ENCODE measurements at regions not wholly inside any gene's neighbourhood (a gene's known extent, or its start where the extent isn't known, plus 50 kb on each side); places are given as distances from the start of the nearest gene placed in this dataset.
"Not testable (repeated sequence)": the region's sequence is repeated elsewhere in the genome, so short reads cannot be mapped to it uniquely, and the experiment has no call there.

DNA sequence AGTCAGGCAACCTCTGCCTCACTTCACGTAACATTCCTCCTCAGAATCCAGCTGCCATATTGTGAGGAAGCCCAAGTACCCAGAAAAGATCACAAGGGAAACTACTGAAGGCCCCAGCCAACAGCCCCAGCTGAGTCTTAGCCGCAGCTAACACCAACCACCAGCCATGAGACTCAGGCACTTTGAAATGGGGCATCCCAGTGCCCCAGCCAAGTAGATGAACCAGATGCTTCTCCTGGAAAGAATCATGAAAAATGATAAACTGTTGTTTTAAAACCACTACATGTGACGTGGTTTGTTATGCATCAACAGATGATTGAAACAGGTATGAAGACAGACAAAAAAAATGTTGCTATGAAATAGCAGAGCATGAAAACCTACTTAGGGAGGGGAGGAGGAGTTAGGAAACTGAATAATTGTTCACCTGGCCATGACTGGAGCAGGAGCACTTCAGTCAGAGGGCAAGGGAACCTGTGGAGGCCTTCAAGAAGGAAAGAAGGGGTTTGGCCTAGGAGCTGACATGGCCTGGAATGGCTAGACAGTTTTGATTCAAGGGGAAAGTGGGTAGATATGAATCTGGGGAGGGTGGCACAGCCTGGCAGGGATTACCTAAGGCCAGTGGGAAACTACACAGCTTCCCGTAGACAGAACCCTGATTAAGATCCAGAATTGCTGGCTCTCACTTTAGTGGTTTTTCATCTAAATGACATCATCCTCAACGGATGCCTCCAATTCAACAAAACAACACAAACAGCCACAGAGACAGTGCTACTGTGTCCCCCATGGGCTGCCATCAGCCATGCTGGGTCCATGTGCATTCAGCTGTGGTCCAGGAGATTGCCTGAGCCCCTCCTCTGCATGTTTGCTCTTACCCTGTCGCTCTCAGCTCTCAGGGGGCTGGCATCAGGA, 211.6 kb downstream of the SYK start:
- Histone ChIP-seq H3K4me3 (no peak overlapping the region), H3K36me3 (no peaks in the 10 kb centered on the region), H3K27ac (no peak overlapping the region), H3K9me3 (no peaks in the 10 kb centered on the region), H3K27me3 (no peaks in the 10 kb centered on the region), H3K4me1 (ENCODE audit: insufficient read depth) (no peaks in the 10 kb centered on the region)
- DNase-seq: no peak
- 87 to 94% (median 89%) methylated on average over 6 of the region's 6 CpGs for WGBS, 3 donors
- TF ChIP-seq EP300 (IDR thresholded peaks at IDR 0.05) (no peak), POLR2A (IDR thresholded peaks at IDR 0.05) (no peak)
- TF ChIP-seq, protein P1, sequence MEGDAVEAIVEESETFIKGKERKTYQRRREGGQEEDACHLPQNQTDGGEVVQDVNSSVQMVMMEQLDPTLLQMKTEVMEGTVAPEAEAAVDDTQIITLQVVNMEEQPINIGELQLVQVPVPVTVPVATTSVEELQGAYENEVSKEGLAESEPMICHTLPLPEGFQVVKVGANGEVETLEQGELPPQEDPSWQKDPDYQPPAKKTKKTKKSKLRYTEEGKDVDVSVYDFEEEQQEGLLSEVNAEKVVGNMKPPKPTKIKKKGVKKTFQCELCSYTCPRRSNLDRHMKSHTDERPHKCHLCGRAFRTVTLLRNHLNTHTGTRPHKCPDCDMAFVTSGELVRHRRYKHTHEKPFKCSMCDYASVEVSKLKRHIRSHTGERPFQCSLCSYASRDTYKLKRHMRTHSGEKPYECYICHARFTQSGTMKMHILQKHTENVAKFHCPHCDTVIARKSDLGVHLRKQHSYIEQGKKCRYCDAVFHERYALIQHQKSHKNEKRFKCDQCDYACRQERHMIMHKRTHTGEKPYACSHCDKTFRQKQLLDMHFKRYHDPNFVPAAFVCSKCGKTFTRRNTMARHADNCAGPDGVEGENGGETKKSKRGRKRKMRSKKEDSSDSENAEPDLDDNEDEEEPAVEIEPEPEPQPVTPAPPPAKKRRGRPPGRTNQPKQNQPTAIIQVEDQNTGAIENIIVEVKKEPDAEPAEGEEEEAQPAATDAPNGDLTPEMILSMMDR (IDR thresholded peaks at IDR 0.05): no peak
- intact Hi-C loops (cut with DNase I): no loop called here

DNA sequence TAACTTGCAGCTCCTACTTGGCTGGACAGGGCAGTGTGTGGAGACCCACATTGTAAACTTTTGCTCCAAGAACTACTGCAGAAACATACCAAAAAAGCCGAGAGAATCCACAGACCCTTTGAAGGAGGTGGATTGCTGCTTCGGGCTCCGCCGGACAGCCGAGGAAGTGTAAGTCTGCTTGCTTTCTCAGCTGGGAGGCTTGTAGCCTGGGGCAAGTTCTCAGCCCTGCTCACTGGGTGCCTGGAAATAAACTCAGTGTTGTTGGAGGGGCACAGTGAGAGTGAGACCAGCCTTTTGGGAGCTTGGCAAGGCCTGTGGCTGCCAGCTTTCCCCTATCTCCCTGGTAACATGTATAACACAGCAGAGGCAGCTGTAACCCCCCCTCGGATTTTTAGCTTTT, 215.6 kb downstream of the SYK start:
- H3K36me3 ChIP-seq: no peaks in the 10 kb centered on the region
- no peak for DNase-seq
- no peak overlapping the region for H3K4me3 ChIP-seq
- 88 to 93% (median 91%) methylated on average over 6 of the region's 6 CpGs for WGBS, 3 donors
- no peak for TF ChIP-seq POLR2A (IDR thresholded peaks at IDR 0.05)
- TF ChIP-seq, protein P1 (IDR thresholded peaks at IDR 0.05): no peak
- TF ChIP-seq EP300 (IDR thresholded peaks at IDR 0.05): no peak
- no peaks in the 10 kb centered on the region for H3K9me3 ChIP-seq
- intact Hi-C loops (cut with DNase I): no loop called here
- no peaks in the 10 kb centered on the region for H3K27me3 ChIP-seq
- H3K27ac ChIP-seq: no peak overlapping the region
- no peaks in the 10 kb centered on the region for H3K4me1 ChIP-seq (ENCODE audit: insufficient read depth)

DNA sequence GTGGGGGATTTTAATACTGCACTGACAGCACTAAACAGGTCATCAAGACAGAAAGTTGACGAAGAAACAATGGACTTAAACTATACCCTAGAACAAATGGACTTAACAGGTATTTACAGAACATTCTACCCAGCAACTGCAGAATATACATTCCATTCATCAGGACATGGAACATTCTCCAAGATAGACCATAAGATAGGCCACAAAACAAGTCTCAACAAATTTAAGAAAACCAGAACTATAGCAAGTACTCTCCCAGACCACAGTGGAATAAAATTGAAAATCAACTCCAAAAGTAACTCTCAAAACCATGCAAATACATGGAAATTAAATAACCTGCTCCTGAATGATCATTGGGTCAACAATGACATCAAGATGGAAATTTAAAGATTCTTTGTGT, 218.3 kb downstream of the SYK start:
- H3K27me3 ChIP-seq; H3K4me3 ChIP-seq; DNase-seq; H3K36me3 ChIP-seq; H3K27ac ChIP-seq; H3K4me1 ChIP-seq (ENCODE audit: insufficient read depth); H3K9me3 ChIP-seq; intact Hi-C loops (cut with DNase I): not testable (repeated sequence)
- WGBS, 3 donors: 96 to 98% (median 97%) methylated on average over 1 of the region's 1 CpG

DNA sequence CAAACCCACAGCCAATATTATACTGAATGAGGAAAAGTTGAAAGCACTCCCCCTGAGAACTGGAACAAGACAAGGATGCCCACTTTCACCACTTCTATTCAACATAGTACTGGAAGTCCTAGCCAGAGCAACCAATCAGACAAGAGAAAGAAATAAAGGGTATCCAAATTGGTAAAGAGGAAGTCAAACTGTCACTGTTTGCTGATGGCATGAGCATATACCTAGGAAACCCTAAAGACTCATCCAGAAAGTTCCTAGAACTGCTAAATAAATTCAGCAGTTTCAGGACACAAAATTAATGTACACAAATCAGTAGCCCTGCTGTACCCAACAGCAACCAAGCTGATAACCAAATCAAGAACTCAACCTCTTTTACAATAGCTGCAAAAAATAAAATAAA, 220.0 kb downstream of the SYK start:
- H3K36me3 ChIP-seq; DNase-seq; H3K27me3 ChIP-seq; H3K4me1 ChIP-seq (ENCODE audit: insufficient read depth); H3K9me3 ChIP-seq; H3K4me3 ChIP-seq; H3K27ac ChIP-seq; intact Hi-C loops (cut with DNase I): not testable (repeated sequence)

DNA sequence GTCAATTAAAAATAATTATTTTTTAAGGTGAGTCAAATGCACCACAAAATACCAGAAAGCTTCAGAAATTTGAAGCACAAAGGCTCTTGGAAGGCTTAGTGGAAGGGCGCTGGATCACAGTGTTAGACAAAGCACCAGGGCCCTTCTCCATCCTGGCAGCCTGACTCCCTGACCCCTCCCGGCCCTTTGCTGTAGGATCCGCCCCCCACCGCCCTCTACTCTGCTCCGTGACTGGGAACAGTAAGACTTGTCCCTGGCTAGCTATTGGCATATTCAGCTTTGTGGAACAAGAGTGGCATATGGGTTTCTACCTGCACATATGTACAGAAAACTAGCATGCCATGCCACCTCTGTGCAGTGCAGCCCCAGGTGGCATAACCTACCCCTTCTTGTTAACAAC, 222.1 kb downstream of the SYK start:
- no peaks in the 10 kb centered on the region for H3K9me3 ChIP-seq
- intact Hi-C loops (cut with DNase I): no loop called here
- no peak overlapping the region for H3K4me3 ChIP-seq
- no peak overlapping the region for H3K27ac ChIP-seq
- no peaks in the 10 kb centered on the region for H3K36me3 ChIP-seq
- 78 to 82% (median 79%) methylated on average over 5 of the region's 5 CpGs for WGBS, 3 donors
- TF ChIP-seq, protein P1 (IDR thresholded peaks at IDR 0.05): no peak
- no peak for TF ChIP-seq EP300 (IDR thresholded peaks at IDR 0.05)
- no peak for TF ChIP-seq POLR2A (IDR thresholded peaks at IDR 0.05)
- DNase-seq: no peak
- H3K27me3 ChIP-seq: no peaks in the 10 kb centered on the region
- no peaks in the 10 kb centered on the region for H3K4me1 ChIP-seq (ENCODE audit: insufficient read depth)

Measured in ovary (tissue), 7 donors.